GM19467 (cell line): ENCODE measurements at regions not wholly inside any gene's neighbourhood (a gene's known extent, or its start where the extent isn't known, plus 50 kb on each side); places are given as distances from the start of the nearest gene placed in this dataset.

ENCODE experiments used
- ATAC-seq: cut with Tn5 transposase; IDR thresholded peaks from one replicate; pipeline ENCODE4 v1.9.1; 2021; ENCODE audit warnings: mild to moderate bottlenecking, moderate library complexity; ENCODE audit not compliant: unreplicated experiment

GRCh38 chr12:127896661-127897060, 370.3 kb upstream of the TMEM132C start:
- no peak for ATAC-seq

- no peak for ATAC-seq
These were observed 368.4 kb upstream of the TMEM132C start for GRCh38 chr12:127898616-127899015.

- no peak for ATAC-seq
These were observed 367.0 kb upstream of the TMEM132C start for GRCh38 chr12:127899971-127900370.

- no peak for ATAC-seq
These were observed 366.6 kb upstream of the TMEM132C start for GRCh38 chr12:127900386-127900785.

DNA sequence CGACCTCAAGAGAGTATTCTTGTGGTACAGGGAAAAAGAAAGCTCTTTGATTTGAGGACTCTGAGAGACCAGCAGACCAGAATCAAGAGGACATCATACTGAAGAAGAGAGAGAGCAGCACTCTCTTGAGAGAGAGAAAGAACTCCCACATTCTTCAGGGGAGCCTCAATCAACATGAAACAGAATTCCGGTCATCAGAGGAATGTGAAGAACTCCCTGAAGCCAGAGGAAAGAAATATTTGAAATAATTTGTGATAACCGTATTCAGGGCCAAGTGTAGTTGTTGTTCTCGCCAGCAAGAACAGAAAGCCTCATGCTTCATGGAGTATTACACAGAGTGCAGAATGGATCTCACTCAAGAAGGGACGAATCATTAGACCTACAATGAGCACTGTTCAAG, 363.8 kb upstream of the TMEM132C start:
- ATAC-seq: no peak

DNA sequence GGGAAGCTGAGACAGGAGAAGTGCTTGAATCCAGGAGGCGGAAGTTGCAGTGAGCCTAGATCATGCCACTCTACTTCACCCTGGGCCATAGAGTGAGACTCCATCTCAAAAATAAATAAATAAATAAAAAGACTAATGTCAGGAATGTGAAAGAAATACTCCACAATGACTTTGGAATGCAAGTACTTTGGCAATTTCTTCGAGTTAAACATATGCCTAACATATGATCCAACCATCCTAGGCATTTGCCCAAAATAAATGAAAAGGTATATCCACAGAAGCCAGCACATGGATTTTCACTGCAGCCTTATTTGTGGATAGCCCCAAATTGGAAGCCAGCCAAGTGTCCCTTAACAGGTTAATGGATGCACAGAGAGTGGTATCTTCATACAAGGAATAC, 357.9 kb upstream of the TMEM132C start:
- ATAC-seq: no peak

DNA sequence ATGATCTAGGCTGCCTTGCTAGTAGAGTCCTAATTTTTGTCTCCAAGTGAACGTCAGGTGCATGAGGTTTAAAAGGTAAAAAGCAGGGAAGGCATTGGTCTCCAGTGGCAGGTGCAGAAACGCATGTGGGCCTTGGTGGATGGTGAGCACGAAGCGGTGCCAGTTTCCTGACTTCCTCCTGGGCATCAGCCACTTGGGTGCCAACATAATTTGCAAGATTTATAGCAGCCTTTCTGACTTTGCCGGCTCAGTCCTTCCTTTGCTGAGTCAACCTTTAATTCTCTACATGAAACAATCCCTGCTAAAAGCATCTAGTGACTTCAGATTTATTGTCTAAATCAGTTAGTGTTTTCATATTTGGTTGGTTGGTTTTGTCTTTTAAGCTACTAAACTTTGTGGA, 355.7 kb upstream of the TMEM132C start:
- no peak for ATAC-seq

DNA sequence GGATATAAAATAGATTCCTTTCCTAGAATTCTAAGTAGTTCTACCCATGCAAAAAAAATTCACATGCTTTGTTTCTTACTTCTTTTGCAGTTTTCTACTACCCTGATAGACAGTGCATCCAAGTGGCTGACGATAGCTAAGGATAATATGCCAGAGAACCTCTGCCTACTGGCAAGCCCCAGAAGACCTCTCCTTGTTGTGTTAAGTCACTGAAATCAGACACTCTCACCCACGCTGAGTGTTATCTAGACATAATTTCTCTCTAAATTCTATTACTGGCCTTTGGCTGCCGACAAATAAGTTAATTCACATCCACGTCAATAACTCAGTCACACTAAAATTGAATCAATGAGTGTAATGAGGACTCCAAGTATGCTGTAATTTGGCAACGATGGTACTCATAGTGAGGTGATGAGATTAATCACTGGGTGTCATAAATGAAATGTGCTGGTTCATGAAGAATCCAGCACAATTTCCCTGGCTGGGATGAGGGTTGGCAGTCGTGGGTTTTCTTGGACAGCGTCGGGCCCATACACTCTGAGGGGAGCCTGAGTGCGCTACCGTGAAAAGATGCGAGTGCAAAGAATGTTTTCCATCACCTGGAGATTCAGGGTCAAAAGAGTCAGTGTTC, 354.8 kb upstream of the TMEM132C start:
- ATAC-seq: no peak

DNA sequence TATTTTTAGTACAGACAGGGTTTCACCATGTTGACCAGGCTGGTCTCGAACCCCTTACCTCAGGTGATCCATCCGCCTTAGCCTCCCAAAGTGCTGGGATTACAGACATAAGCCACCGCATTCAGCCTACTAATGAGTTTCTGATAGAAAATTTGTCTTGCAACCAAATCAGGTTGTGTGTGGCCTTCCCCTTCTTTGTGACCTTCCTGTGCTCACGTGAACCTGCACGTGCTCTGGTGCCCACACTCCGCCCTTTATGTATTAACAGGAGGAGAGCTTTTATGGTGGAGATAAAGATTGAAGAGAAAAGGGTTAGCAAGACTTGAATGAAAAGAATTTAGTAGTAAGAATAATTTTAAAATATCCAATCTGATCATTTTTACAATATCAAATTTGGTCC, 343.5 kb upstream of the TMEM132C start:
- no peak for ATAC-seq

- no peak for ATAC-seq
These were observed 341.0 kb upstream of the TMEM132C start for GRCh38 chr12:127925971-127926370.

DNA sequence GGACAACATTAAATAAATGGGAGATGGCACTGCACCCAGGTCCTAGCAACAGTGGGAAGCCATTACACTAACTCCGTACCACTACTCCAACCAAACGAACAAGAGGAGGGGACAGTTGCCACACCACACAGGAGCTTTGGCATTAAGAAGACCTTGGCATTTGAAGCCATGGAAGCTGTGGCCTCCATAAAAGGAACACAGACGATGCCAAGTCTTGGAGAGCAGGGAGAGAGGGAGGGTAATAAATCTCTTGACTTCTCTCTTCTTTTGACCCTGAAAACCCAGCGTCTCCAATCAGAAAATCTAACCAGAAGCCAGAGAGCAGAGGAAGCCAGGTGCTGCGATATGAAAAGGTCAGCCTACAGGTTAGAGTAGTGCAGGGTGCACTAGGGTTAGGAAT, 338.8 kb upstream of the TMEM132C start:
- ATAC-seq: no peak

DNA sequence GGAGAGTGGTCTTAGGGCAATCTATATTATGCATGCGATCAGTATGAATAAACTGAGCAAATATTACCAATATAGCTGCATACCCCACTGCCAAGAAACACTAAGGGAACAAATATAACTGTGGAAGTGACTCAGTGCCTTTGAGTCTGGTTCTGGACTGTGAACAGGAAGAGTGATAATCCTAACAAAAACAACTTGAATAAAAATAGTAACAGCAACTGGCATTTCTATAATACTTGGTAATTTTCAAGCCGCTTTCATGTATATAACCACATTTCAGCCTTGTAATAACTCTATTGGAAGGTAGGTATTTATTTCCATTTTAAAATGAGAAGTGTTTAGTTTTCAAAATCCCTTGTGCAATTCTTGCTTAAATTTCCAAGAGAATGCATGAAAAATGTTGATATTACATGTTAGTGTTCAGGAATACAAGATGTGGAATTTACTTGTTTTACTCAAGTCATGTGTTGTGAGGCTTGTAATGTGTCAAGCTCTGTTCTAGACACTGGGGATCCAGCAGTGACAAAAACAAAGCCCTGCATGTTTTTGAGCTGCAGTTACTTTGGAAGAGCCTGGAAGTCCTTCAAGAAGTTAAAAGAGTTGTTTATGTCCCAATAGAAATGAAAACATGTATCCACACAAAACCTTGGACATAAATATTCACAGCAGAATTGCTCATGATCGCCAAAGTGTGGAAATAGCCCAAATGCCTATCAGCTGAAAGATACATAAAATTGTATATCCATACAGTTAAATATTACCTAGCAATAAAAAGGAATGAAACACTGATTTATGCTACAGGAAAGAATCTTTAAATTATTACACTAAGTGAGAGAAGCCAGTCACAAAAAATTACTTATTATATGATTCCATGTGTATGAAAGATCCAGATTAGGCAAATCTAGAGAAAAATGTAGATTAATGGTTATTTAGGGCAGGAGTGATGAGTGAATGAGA, 338.1 kb upstream of the TMEM132C start:
- ATAC-seq: no peak

GRCh38 chr12:127930122-127930521, 336.8 kb upstream of the TMEM132C start:
- ATAC-seq: no peak

DNA sequence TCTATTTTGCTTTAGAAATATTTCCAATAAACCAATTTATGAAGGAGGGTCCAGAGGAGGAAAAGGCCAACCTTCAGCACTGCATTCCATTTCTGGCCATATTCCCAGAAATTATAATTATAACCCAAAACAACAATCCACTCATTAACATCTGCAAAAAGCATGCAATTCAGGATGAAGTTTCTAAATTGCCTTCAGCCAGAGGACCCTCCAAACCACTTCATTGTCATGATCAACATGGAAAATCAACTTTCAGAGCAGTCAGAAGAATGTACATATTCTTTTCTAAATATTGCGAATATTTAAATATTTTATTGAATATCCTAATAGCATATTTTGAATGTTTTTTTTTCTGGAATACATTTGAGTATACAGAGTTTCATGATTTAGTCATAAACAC, 332.6 kb upstream of the TMEM132C start:
- no peak for ATAC-seq

DNA sequence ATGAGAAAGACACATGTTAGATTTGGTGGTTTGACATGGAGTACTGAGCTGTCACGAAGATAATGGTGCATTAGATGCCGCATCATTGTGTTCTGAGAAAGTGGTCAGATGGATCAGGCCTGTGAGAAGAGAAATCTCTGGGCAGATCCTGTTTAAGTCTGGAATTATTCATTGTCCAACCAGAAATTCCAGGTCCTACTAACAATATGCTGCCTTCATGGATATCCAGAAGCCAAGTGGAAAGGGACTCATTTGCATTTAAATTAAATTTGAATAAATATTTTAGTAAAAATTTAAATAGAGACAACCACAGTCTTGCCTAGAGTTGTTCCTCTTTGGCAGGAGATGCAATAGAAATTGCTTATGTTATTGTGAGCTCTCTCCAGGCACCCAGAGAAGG, 330.5 kb upstream of the TMEM132C start:
- no peak for ATAC-seq

DNA sequence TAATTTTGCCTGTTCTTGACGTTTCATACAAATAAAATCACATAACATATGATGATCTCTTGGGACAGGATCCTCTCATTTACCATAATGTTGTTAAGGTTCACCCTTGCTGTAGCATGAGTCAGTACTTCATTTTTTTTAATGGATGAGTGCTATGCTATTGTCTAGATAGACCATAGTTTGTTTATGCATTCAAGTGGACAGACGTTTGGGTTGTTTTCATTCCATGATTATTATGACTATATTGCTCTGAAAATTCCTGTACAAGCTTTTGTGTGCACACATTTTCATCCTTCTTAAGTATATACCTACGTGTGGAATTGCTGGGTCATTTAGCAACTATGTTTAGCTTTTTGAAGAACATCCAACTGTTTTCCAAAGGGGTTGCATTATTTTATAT, 325.6 kb upstream of the TMEM132C start:
- no peak for ATAC-seq

GRCh38 chr12:127942981-127943380, 324.0 kb upstream of the TMEM132C start:
- no peak for ATAC-seq

DNA sequence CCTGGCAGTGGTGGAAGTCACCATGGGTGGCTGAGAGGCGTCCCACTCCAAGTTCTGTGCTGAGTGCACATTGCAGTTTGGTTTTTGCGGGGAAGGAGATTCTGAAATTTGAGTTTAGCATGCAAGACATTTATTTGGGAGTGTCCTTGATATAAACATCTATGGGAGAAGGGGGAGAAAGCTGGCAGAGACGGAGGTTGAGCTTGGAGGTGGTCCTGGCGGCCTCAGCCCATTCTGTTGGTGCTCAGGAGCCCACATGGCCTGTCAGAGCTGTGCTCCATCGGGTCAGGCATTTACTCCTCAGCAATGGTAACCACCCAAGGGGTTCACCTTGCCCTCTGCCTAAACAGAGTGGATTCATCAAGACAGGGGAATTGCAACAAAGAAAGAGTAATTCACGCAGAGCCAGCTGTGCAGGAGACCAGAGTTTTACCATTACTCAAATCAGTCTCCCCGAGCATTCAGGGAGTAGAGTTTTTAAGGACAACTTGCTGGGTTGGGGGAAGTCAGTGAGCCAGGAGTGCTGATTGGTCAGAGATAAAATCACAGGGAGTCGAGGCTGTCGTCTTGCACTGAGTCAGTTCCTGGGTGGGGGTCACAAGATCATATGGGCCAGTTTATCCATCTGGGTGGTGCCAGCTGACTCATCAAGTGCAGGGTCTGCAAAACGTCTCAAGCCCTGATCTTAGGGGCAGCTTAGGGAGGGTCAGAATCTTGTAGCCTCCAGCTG, 323.3 kb upstream of the TMEM132C start:
- ATAC-seq: no peak

GRCh38 chr12:127944211-127944899, 322.6 kb upstream of the TMEM132C start:
- no peak for ATAC-seq

GRCh38 chr12:127957001-127957660, 309.8 kb upstream of the TMEM132C start:
- no peak for ATAC-seq

DNA sequence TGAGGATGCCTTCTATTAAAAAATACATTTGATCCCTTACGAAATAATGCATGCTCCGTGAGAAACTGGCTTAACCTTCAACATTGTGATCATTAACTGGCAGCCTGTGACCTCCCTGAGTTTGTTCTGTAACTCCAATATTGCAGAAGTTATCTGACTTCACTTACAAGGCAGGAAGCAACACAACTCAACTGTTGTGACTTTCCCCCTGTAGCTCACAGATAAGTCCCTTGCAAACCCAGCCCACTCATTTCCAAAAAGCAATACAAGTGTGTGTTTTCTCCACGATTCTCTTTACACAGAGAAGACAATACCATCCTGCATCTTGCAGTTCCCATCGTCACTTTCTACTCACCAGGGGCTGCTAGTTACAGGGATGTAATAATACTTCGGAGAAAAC, 304.7 kb upstream of the TMEM132C start:
- no peak for ATAC-seq
